Kasumi-1 (cell line): ENCODE measurements at regions not wholly inside any gene's neighbourhood (a gene's known extent, or its start where the extent isn't known, plus 50 kb on each side); places are given as distances from the start of the nearest gene placed in this dataset.
"Not testable (repeated sequence)": the region's sequence is repeated elsewhere in the genome, so short reads cannot be mapped to it uniquely, and the experiment has no call there.

ENCODE experiments used
- DNase-seq, 2 experiments: peaks; one replicate each; lab custom pipeline; 2025; lab: John Stamatoyannopoulos, UW

DNA sequence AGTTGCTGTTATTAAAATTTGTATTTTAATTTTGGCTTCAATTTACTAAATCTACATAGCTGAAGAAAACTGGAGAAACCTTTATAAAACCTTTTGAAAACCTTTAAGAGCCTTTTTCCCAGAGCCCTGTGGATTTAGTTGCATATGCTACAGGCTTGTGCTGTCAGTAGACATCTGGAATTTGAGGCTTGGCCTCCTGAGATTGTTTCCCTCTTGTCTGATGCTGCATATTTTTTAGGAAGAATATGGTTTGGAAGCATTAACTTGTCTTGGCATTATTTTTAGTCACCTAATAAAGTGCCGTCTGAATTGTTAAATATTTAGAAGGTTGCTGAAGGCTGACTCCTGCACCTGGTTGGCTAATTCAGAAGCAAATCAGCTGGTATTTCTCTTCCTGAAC lies 369.4 kb downstream of the UTRN start:
- DNase-seq: no peak

GRCh38 chr6:144655376-144655775 lies 370.2 kb downstream of the UTRN start:
- DNase-seq: no peak

DNA sequence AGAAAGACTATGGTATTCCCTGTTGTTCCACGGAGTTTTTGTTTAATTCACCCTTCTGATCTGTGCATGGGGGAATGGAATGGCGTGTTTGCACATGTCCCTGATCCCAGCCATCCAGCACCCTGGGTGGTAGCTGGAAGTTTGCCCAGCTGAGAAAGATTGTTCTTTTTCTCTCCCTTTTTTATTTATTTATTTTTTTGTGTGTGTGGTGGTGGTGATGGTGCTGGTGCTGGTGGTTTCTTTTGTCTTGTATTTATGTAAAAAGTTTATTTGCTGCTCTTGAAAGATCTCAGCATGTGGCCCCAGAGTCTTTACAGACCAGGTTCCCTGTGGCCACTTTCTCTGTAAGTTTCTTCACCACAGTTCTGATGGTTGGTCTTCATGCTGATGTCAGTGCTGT lies 372.6 kb downstream of the UTRN start:
- DNase-seq: no peak

GRCh38 chr6:144659202-144660182 lies 374.4 kb downstream of the UTRN start:
- no peak for DNase-seq

GRCh38 chr6:144660561-144661115 lies 375.5 kb downstream of the UTRN start:
- DNase-seq: no peak

GRCh38 chr6:144661116-144661806 lies 376.1 kb downstream of the UTRN start:
- DNase-seq: no peak

DNA sequence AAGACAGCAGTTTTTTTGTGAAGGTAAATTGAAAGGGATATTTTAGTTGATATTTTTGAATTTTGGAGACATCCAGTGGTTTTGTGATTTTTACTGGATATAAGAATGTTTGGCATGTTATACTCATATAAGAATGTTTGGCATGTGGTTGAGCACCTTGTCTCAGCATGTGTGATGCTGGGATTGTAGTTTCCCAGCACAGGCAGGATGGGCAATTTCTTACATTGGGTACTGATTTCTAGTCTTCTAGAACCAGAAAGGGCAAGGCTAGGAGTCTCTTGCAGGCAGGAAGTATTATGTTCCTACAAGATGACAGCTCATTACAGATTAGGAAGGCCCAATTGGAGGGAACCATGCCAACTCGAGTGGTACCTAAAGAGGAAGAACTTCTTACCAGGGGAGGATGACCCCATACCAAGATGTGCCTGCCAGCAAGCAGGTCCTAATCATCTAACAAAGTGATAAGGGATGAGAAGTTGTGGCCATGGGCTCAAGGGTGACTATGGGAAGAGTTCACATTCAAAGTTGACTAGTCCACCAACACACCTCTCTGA lies 377.8 kb downstream of the UTRN start:
- no peak for DNase-seq

- no peak for DNase-seq
These were observed 379.1 kb downstream of the UTRN start for GRCh38 chr6:144664281-144664680.

DNA sequence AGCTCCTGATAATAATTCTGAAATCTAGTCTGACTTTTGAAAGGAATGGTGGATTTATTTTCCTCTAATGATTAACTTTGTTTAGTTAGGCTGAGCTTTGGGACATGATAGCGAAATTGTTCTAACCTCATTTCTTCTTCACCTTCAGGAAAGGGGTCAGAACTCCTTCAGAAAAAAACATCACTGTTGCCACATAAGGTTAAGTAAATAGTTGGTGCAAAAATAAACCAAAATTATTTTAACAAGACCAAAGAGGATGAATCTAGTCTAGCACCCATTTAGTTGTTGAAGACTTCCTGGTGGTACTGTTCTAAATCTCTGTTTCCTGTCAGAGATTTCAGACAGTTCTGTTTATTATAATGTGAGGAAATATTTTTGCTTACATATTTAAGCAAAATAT lies 379.8 kb downstream of the UTRN start:
- no peak for DNase-seq

GRCh38 chr6:144665932-144666450 lies 380.9 kb downstream of the UTRN start:
- DNase-seq: no peak

DNA sequence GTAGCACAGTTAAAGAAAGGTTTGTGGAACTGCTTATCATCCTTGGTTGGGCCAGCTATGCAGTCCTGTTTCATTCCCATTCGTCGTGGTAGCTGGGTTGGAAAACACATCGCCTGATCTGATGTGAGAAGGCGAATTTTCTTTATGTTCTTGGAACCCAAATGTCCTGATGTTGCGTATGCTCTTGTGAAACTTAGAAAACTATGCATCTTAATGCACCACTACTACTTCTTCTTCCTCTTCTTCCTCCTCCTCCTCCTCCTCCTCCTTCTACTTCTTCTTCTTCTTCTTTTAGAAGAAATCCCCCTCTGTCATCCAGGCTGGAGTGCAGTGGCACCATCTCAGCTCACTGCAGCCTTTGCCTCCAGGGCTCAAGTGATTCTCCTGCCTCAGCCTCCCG lies 381.6 kb downstream of the UTRN start:
- no peak for DNase-seq

- DNase-seq: peak in 1 of 2 experiments; percentile 11
These were observed 382.7 kb downstream of the UTRN start for GRCh38 chr6:144667532-144668503.

DNA sequence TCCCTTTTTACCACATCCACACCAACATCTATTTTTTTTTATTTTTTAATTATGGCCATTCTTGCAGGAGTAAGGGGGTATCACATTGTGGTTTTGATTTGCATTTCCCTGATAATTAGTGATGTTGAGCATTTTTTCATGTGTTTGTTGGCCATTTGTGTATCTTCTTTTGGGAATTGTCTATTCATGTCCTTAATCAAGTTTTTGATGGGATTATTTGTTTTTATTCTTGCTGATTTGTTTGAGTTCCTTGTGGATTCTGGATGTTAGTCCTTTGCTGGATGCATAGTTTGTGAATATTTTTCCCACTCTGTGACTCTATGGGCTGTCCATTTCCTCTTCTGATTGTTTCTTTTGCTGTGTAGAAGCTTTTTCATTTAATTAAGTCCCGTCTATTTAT lies 385.1 kb downstream of the UTRN start:
- not testable (repeated sequence) for DNase-seq

- DNase-seq: no peak
These were observed 388.7 kb downstream of the UTRN start for GRCh38 chr6:144673807-144674206.

- DNase-seq: no peak
These were observed 390.2 kb downstream of the UTRN start for GRCh38 chr6:144675231-144675861.

GRCh38 chr6:144676310-144676709 lies 391.2 kb downstream of the UTRN start:
- not testable (repeated sequence) for DNase-seq

- not testable (repeated sequence) for DNase-seq
These were observed 392.1 kb downstream of the UTRN start for GRCh38 chr6:144677263-144677662.

DNA sequence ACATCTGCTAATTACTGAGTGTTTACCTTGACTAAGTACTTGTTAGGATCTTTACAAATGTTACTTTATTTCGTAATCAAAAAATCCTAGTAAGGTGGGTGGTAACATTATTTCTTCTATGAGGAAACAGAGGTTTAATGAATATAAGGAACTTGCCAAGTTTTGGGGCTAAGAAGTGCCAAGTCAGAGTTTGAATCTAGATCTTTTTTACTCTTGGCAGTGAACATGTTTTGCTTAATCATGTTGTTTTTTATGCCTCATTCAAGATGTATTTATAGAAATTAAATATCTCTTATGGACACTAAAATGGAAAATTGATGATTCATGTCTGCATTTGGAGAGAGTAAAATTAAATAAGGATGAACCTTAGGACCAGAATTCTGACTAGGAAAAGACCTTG lies 393.7 kb downstream of the UTRN start:
- no peak for DNase-seq

- no peak for DNase-seq
These were observed 396.2 kb downstream of the UTRN start for GRCh38 chr6:144681334-144681733.

DNA sequence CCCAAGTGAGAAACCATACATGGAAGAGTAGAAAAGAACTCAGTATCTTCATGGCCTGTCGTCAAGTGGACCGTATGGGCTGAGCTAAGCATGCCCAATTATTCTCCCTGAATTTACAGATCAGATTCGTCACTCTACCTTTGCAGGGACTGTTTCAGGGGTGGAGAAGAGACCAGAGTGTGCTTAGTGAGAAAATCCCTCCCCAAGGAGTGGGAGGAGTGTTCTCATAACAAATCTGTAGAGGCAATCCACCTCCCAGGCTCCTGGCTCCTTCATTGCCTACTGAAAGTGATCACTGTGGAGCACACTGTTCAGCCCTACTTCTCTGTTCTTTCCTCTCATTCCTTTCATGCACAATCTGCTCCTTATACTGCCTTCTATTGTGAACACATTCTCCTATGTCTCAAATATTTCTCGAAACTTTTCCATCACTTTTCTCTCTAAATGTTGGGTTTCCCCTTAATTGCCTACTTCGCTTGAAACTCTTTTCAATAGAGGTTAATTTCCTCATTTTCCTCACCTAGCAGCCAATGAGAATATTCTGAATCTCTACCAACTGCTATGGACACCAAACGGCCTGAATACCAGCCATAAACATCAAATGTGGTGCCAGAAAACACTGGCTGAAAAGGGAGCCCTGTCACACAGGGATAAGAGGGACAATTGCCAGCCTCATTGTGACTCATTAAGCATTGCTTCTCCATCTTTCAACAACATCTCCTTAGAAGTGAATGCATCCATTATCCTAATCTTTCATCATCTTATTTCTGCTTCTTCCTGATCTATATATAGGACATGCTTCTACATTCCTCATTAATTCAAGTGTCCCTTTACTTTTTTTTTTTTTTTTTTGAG lies 398.3 kb downstream of the UTRN start:
- DNase-seq: no peak
